ENCODE measurements at regions not wholly inside any gene's neighbourhood (a gene's known extent, or its start where the extent isn't known, plus 50 kb on each side); places are given as distances from the start of the nearest gene placed in this dataset.

DNA sequence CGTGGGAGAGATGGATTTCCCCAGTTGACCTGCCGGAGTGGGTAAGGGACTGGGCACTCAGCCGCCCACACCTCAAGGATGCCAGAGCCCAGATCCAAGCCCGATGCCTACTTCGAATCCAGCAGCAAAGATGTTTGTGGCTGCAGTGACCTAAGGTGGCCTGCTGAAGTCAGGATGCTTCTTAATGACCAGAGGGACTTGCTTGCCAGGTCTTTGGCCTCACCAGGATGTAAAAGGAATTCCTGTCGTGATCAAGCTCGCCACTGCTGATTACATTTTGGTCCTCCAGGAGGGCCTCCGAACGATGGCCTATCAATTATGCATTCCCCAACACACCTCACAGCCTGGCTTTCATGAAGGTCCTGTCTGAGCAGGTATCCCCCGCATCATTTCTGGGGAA, 349.5 kb upstream of the ZMIZ1 start:
- DNase-seq (no peak), ATAC-seq (no peak)
- Histone ChIP-seq H3K4me3 (no peak overlapping the region), H3K4me1 (peaks cover 0 to 20% (median 7%) of the 10 kb centered on the region in 9 donors), H3K27ac (no peak overlapping the region), H3K36me3 (no peaks in the 10 kb centered on the region), H3K27me3 (no peaks in the 10 kb centered on the region), H3K9me3 (no peaks in the 10 kb centered on the region)
- WGBS, 2 donors = 84 to 85% methylated on average over 10 of the region's 10 CpGs
- TF ChIP-seq, protein P1, sequence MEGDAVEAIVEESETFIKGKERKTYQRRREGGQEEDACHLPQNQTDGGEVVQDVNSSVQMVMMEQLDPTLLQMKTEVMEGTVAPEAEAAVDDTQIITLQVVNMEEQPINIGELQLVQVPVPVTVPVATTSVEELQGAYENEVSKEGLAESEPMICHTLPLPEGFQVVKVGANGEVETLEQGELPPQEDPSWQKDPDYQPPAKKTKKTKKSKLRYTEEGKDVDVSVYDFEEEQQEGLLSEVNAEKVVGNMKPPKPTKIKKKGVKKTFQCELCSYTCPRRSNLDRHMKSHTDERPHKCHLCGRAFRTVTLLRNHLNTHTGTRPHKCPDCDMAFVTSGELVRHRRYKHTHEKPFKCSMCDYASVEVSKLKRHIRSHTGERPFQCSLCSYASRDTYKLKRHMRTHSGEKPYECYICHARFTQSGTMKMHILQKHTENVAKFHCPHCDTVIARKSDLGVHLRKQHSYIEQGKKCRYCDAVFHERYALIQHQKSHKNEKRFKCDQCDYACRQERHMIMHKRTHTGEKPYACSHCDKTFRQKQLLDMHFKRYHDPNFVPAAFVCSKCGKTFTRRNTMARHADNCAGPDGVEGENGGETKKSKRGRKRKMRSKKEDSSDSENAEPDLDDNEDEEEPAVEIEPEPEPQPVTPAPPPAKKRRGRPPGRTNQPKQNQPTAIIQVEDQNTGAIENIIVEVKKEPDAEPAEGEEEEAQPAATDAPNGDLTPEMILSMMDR (IDR thresholded peaks at IDR 0.05) = no peak
- intact Hi-C loops (cut with DNase I) = no loop called here

DNA sequence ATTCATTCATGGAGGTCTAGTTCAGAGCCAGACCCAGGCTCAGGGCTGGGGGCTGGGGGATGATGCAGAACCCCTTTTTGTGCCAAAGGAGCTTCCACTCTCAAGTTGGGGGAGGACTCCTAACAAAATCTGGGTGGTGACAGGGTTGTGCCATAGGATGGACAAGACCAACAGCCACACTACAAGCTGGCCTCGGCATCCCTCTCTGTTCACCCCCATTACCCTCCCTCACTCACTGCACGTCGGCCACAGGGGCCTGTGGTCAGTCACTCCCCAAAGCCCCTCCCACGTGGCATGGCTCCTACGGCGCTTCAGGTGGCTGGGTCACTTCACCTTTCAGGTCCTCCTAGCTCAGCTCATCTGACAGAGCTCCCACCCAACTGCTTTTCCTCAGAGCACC, 348.7 kb upstream of the ZMIZ1 start:
- DNase-seq (no peak), ATAC-seq (no peak)
- no peak overlapping the region for H3K4me3 ChIP-seq
- no peaks in the 10 kb centered on the region for H3K27me3 ChIP-seq
- H3K9me3 ChIP-seq = no peaks in the 10 kb centered on the region
- TF ChIP-seq, protein P1 (IDR thresholded peaks at IDR 0.05) = no peak
- H3K4me1 ChIP-seq = peaks cover 0 to 20% (median 7%) of the 10 kb centered on the region in 9 donors
- intact Hi-C loops (cut with DNase I) = no loop called here
- no peak overlapping the region for H3K27ac ChIP-seq
- no peaks in the 10 kb centered on the region for H3K36me3 ChIP-seq
- 72 to 85% methylated on average over 6 of the region's 6 CpGs for WGBS, 2 donors

DNA sequence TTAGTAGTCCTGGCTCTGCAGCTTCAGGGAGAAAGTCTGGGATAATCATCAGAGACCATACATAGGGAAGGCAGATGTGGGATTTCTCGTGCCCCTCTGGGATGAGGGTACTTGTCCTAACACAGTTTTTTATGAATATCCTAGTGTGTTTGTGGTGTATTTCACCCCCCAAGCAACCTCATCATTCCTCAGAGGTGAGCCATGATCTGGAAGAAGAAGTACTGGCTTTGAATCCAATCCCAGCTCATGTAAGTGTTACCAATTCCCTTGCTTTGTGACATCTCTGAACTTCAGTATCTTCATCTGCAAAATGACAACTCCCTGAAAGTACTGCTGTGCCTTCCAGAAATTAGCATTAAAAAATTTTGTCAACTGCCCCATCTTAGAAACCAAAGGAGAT, 347.5 kb upstream of the ZMIZ1 start:
- WGBS, 2 donors = 75 to 86% methylated on average over 1 of the region's 1 CpG

DNA sequence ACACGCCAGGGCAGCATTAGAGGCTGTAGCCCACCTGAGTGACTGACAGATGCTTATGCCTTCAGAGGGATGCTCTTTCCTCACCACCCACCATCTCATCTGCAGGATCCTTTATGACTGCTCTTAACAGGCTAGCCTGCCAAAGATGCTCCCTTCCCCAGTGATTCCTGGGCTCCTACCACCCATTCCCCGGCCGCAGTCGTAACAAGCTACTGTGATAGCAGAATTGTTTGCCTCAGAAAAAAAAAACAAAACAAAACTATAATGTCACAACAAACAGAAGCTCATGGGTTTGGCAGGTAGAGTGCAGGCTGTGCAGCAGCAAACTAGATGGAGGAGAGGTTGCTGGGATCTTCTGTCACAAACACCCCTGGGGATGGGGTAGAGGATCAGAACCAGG, 343.9 kb upstream of the ZMIZ1 start:
- no peak for ATAC-seq
- intact Hi-C loops (cut with DNase I) = no loop called here
- Histone ChIP-seq H3K4me3 (no peak overlapping the region), H3K27me3 (no peaks in the 10 kb centered on the region), H3K4me1 (peaks cover 4 to 18% (median 11%) of the 10 kb centered on the region in 9 donors), H3K36me3 (no peaks in the 10 kb centered on the region), H3K27ac (no peak overlapping the region), H3K9me3 (no peaks in the 10 kb centered on the region)
- WGBS, 2 donors = 97% methylated on average over 4 of the region's 4 CpGs
- no peak for DNase-seq
- TF ChIP-seq, protein P1 (IDR thresholded peaks at IDR 0.05) = no peak

More for the DNA sequence above, 347.5 kb upstream of the ZMIZ1 start:
- Histone ChIP-seq H3K4me1 (peaks cover 0 to 17% (median 7%) of the 10 kb centered on the region in 9 donors), H3K27me3 (no peaks in the 10 kb centered on the region), H3K36me3 (no peaks in the 10 kb centered on the region), H3K9me3 (no peaks in the 10 kb centered on the region), H3K4me3 (no peak overlapping the region), H3K27ac (no peak overlapping the region)
- intact Hi-C loops (cut with DNase I) = no loop called here
- TF ChIP-seq, protein P1 (IDR thresholded peaks at IDR 0.05) = no peak
- no peak for DNase-seq
- ATAC-seq = no peak
